NOMO-1 treated with DMSO at 0.1 percent for 48 hours (cell line): ENCODE measurements at regions not wholly inside any gene's neighbourhood (a gene's known extent, or its start where the extent isn't known, plus 50 kb on each side); places are given as distances from the start of the nearest gene placed in this dataset.

Experiments
- DNase-seq: peaks from one replicate; lab custom pipeline; 2025; ENCODE audit not compliant: unreplicated experiment; lab: John Stamatoyannopoulos, UW

- DNase-seq = no peak
Measured at GRCh38 chr12:22893878-22894277, 268.9 kb downstream of the ETNK1 start.

GRCh38 chr12:22899184-22899583 is 274.2 kb downstream of the ETNK1 start:
- DNase-seq = no peak

GRCh38 chr12:22900401-22900800 is 275.4 kb downstream of the ETNK1 start:
- DNase-seq = no peak

- DNase-seq = no peak
Measured at GRCh38 chr12:22904485-22904884, 279.5 kb downstream of the ETNK1 start.

- DNase-seq = no peak
Measured at GRCh38 chr12:22916241-22916640, 291.3 kb downstream of the ETNK1 start.

GRCh38 chr12:22916815-22917214 is 291.8 kb downstream of the ETNK1 start:
- no peak for DNase-seq

- DNase-seq = no peak
Measured at GRCh38 chr12:22919883-22920282, 294.9 kb downstream of the ETNK1 start.

- no peak for DNase-seq
Measured at GRCh38 chr12:22923768-22924167, 298.8 kb downstream of the ETNK1 start.

GRCh38 chr12:22924391-22924790 is 299.4 kb downstream of the ETNK1 start:
- no peak for DNase-seq

GRCh38 chr12:22925623-22926022 is 300.7 kb downstream of the ETNK1 start:
- DNase-seq = no peak

GRCh38 chr12:22932431-22932830 is 307.5 kb downstream of the ETNK1 start:
- no peak for DNase-seq

GRCh38 chr12:22935090-22935489 is 310.1 kb downstream of the ETNK1 start:
- peak; percentile 41 for DNase-seq

GRCh38 chr12:22935501-22935900 is 310.5 kb downstream of the ETNK1 start:
- DNase-seq = peak; percentile 3

GRCh38 chr12:22938323-22938722 is 313.4 kb downstream of the ETNK1 start:
- DNase-seq = no peak

- DNase-seq = no peak
Measured at GRCh38 chr12:22951206-22951605, 326.2 kb downstream of the ETNK1 start.

GRCh38 chr12:22956690-22957089 is 331.7 kb downstream of the ETNK1 start:
- DNase-seq = no peak

GRCh38 chr12:22967171-22967570 is 342.2 kb downstream of the ETNK1 start:
- DNase-seq = no peak

- no peak for DNase-seq
Measured at GRCh38 chr12:22969521-22969920, 344.6 kb downstream of the ETNK1 start.

- no peak for DNase-seq
Measured at GRCh38 chr12:22971247-22971646, 346.3 kb downstream of the ETNK1 start.

GRCh38 chr12:22971701-22972191 is 346.8 kb downstream of the ETNK1 start:
- no peak for DNase-seq

GRCh38 chr12:22974865-22975264 is 349.9 kb downstream of the ETNK1 start:
- no peak for DNase-seq

- DNase-seq = no peak
Measured at GRCh38 chr12:22978962-22979361, 354.0 kb downstream of the ETNK1 start.

- DNase-seq = no peak
Measured at GRCh38 chr12:22979854-22980469, 355.0 kb downstream of the ETNK1 start.
